Choroid plexus epithelial cell (primary cell): ENCODE measurements at regions not wholly inside any gene's neighbourhood (a gene's known extent, or its start where the extent isn't known, plus 50 kb on each side); places are given as distances from the start of the nearest gene placed in this dataset.

Source experiments
- DNase-seq: peaks from one replicate; pipeline ENCODE4 v3.0.0-alpha.2; 2010; ENCODE audit warnings: low read depth
- H3K4me3 ChIP-seq: 2 replicates; pipeline ENCODE4 v1.5.1; 2011; ENCODE audit warnings: low read depth, mild to moderate bottlenecking, control low read depth, low read length, moderate library complexity
- TF ChIP-seq, protein P1 (sequence below): conservative IDR thresholded peaks from 2 replicates; pipeline ENCODE4 v1.5.1; 2011; ENCODE audit warnings: low read depth, mild to moderate bottlenecking, control low read depth, inconsistent platforms, low read length, moderate library complexity

DNA sequence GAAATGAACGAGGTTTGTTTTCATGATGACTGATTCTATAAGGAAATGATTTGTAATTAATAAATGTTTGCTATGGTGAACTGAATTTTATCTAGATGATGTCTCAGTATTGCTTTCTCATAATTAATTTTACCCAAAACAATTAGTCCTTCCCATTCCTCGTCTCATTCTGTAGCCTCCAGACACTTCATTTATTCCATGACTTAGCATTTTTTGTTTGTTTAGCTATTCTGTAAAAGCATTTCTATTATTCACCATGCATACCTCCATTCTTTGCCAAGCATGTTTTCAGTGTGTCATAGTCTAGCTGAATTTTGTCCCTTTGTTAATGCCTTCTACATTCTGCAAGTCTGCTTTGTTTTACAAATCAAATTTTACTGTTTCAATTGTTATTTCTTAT is 137.4 kb upstream of the RPL10L start:
- no peak overlapping the region for H3K4me3 ChIP-seq
- DNase-seq: no peak
- TF ChIP-seq, protein P1, sequence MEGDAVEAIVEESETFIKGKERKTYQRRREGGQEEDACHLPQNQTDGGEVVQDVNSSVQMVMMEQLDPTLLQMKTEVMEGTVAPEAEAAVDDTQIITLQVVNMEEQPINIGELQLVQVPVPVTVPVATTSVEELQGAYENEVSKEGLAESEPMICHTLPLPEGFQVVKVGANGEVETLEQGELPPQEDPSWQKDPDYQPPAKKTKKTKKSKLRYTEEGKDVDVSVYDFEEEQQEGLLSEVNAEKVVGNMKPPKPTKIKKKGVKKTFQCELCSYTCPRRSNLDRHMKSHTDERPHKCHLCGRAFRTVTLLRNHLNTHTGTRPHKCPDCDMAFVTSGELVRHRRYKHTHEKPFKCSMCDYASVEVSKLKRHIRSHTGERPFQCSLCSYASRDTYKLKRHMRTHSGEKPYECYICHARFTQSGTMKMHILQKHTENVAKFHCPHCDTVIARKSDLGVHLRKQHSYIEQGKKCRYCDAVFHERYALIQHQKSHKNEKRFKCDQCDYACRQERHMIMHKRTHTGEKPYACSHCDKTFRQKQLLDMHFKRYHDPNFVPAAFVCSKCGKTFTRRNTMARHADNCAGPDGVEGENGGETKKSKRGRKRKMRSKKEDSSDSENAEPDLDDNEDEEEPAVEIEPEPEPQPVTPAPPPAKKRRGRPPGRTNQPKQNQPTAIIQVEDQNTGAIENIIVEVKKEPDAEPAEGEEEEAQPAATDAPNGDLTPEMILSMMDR: no peak

DNA sequence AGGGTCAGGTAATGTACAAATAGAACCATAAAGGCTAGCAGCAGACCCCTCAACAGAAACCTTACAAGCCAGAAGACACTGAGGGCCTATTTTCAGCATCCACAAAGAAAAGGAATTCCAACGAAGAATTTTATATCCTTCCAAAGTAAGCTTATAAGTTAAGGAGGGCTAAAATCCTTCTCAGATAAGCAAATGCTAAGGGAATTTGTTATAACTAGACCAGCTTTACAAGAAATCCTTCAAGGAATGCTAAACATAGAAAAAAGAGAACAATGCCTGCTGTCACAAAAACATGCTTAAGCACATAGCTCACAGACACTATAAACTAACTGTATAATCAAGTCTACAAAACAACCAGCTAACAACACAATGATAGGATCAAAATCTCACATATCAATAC is 130.7 kb upstream of the RPL10L start:
- DNase-seq: no peak
- no peak overlapping the region for H3K4me3 ChIP-seq
- TF ChIP-seq, protein P1: no peak

DNA sequence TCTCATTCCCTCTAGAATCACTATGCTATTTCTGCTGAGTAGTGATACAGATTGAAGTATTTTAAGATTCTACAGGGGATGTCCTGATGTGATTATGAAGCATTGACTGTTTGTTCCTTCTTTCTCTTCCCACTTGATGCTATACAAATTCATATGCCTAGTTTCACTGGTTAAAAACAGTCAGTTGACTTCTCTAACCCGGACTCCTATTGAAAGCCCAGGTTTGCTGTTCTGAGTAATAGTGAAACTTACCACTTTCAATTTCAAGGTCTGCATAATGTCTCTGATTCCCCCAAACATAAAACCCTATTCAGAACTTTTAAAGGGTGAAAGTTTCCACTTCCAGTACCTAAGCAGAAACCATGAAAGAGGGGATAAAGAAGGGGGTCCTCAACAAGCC is 117.7 kb upstream of the RPL10L start:
- no peak for DNase-seq
- TF ChIP-seq, protein P1: no peak
- H3K4me3 ChIP-seq: no peak overlapping the region

DNA sequence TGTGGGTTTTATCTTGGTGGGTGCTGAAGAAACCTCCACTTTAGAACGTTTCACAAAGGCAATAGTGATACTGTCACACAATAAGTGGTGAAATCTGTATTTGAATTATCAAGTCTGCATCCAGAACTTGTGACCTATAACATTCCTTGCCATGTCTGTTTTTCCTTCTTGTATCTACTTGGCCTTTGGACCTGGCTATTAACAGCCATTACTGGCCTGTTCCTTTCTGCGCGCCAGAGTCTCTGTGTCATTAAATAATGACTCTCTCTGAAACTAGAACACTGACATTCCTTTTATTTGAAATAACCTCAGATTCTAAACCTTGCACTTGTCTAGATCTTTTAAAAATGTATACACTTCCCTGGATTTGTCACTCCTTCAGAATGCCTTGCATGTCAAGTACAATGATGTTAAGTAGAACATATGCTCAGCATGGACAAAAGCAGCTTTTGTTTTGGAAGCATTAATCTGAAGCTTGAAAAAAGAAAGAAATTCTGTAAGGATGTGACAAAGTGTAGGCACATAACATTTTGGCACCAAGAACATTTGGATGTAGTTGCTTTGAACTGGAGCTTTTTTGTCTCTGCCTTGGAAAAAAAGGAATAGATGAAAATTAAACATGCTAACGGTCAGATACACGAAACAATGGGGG is 95.5 kb upstream of the RPL10L start:
- TF ChIP-seq, protein P1: no peak

DNA sequence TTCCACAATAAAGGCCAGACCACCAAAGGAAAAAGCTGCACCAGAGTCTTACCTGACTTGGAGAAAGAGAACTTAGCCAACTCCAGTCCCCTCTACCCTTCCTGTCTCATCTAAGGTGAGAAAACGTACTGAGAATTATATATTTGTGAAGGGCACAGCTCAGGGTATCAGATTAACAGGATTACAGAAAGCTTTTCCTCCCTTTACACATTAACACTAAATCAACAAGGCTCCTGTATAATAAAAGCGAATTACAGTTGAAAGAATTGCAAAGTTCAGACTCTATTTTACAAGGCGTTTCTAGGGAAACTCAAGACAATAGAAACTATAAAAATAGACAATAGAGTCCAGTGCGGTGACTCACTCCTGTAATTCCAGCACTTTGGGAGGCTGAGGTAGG is 82.7 kb upstream of the RPL10L start:
- no peak overlapping the region for H3K4me3 ChIP-seq
- TF ChIP-seq, protein P1: no peak
- no peak for DNase-seq

More for the DNA sequence above, 95.5 kb upstream of the RPL10L start:
- DNase-seq: no peak
- H3K4me3 ChIP-seq: no peak overlapping the region

DNA sequence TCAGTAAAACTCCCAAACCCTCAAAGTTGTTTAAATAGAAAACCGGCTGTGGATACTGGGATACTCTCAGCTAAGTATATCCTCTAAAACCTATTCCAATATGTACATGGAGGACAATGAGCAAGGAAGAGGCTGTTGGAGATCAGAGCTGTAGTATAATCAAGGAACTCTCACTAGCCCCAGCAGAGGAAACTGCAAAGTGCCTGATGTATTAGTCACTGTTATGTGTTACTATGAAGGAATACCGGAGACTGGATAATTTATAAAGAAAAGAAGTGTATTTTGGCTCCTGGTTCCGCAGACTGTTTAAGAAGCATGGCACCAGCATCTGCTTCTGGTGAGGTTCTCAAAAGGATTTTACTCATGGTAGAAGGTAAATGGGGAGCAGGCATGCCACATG is 65.6 kb upstream of the RPL10L start:
- H3K4me3 ChIP-seq: no peak overlapping the region
- DNase-seq: peak; percentile 3
- TF ChIP-seq, protein P1: no peak
